ENCODE measurements at regions not wholly inside any gene's neighbourhood (a gene's known extent, or its start where the extent isn't known, plus 50 kb on each side); places are given as distances from the start of the nearest gene placed in this dataset.
A peak's percentile ranks its signal among the peaks of the same experiment; 100 is the strongest.

DNA sequence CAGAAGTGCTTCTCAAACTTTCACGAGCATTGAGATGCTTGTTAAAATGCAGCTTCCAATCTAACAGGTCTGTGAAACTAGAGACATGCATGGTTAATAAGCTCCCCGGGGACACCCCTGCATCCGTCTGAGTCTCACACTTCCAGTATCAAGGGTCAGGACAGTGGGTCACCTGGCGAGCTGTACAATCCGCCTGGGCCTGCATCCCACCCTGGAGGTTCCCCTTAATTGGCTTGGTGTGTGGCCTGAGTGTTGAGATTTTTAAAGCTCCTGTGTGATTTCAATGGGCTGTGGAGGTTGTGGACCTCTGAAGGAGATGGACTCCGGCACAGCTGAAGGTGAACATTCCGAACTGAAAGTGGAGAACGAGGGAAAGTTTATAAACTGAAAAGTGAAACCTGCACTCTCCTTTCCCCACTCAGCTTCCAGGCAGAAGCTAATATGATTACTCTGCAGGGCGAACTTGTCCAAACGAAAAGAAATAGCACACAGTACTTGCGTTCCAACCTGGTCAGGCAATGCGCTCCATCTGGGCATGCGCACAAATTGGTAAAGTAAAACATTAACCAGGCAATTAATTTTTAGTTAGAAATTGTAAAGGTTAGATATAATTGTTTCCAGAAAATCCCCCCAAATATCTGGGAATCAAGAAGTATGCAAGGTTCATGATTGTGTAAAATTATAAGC is 191.7 kb upstream of the ALKAL2 start:
- no peak for DNase-seq

DNA sequence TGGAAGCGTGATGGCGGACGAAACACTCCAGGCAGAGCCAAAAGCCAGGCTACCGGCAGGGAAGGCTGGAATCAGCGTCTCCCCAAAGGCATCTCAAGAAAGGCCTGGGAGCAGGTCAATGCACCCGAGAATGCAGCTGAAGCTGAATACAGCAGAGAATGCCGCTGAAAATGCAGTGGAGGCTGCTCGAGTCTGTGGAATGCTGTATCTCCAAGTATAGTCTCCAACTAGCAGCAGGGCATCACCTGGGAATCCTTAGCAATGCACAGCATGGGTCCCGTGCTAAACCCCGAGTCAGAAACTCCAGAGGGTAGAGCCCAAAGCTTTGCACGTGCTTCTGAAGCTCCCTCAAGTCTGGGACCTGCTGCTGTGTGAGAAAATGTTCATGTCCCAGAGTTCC is 191.1 kb upstream of the ALKAL2 start:
- DNase-seq, result no peak

DNA sequence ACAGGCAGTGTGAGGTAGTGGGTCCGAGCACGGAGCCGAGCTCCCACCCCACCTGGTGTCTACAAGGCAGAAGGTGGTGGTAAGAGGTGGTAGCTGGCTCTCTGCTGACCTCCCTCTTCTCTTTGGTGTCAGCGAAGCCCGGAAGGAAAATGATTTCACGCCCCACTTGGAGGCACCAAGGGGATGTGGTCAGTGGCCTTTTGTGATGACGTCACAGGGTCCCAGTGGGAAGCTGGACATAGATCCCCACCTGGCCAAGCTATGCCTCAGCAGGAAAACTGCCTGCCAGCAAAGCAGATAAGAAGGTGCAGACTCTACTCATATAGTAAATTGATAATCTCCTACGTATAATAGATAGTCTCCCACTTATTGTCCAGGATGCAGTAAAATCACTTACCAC is 183.7 kb upstream of the ALKAL2 start:
- DNase-seq, result no peak

DNA sequence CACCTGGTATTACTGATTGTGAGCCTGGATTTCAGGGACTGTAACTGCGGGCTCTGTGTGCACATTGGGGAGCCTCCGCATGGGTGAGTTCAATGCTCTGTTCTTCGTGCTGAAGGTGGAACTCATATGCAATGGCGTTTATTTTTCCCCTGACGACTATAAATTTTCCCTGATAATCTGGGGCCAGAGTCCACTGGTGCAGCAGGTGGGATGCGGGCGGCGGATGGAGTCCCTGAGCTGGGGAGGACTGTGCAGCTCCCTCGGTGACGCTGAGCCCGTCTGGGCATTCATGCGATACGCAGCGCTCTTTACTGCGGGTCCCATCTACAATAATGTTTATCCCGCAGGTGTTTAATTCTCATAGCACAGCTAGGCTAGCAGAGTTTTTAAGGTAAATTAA is 181.6 kb upstream of the ALKAL2 start:
- DNase-seq, result no peak

DNA sequence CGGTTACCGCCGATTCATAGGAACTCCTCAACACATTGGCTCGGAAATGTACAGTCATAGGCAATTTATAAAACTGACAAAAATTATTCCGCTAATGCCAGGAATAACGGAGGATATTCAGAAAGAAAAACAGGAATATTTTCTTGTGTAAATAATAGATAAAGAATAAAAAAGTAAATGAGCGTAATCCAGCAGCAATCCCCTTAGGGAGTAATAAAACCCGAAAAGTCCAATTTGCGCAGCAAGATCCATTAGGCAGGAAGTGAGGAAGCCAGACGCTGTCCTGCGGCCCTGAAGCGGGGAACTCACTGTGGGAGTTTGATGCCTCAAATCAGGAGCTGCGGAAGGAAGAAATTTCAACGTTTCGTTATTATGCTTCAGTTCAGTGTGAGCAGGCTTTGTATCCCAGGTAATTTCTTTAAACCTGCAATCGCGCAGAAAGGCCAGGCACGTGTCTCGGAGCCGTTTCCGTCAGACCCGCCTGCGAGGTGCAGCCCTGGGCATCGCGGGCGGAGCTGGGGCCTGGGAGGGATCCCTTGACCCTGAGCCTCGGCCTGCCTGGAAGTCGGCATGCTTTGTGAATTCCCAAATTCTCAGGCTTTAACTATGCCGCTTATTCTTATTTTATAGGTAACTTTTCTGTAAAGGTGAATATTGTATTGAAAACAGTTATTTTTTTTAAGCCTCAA is 180.9 kb upstream of the ALKAL2 start:
- no peak for DNase-seq

DNA sequence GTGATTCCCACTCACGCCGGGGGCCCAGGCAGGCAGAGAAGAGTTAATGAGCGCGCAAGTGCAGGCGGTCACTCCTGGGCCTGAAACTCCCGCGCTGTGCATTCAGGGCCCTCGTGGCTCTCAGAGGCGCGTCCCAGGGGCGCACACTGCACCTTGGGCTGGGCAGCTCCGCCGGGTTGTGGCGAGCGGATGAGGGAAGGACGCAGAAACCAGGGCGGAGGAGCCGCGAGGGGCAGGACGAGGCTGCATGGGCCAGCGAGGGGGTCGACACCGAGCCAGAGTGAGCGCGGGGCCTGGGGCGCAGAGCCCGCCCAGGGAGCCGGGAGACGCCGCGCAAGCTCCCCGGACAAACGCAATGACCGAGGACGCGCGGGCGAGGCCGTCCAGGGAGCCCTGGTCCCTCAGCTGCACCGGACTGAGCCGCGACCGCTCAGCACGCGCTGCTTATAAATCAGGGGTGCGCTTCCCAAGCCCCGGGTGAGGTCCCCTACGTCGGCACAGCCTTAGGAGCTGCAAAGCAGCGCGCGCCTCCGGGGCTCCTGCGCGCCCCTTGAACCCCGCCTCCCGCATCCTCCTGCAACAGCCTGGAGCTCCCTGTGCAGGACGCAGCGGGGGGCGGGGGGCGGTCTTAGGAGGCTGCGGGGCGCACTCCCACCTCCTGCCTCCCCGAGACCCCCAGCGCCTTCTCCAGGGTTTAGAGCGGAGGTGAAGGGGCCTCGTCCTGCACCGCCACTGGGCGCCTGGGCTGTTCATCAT is 180.2 kb upstream of the ALKAL2 start:
- no peak for DNase-seq

DNA sequence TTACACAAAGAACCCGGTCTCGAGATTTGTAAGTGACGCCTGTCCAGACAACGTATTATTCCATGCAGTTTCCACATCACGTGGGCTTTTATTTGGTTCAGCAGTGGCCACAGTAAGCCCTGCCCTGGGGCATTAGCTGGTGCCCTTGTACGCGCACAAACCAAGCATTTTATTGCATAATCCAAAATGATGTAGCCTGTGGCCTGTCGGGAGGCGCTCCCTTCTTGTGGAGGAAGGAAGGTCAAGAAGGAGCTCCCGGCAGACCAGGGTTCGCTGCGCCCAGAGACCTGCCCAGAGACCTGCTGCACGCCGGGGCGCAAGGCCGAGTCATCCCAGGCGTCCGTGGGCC is 179.6 kb upstream of the ALKAL2 start:
- no peak for DNase-seq

DNA sequence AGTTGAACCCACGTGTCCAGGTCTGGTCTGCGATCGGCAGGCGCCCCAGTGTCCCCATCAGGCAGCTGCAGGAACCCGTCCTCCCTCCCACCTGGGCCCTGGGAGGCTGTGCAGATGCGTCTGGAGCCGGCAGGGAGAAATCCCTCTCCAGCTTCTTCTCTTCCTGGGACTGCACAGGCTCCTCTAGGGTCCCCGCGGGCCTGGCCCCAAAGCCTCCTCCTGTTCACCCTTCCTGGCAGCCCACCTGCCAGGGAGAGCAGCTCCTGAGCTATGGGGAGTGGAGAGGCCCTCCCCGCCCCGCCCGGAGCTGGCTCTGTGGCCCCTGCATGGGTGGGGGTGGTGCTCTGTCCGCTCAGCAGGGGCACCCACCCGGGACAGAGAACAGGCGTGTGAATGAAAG is 179.2 kb upstream of the ALKAL2 start:
- no peak for DNase-seq

DNA sequence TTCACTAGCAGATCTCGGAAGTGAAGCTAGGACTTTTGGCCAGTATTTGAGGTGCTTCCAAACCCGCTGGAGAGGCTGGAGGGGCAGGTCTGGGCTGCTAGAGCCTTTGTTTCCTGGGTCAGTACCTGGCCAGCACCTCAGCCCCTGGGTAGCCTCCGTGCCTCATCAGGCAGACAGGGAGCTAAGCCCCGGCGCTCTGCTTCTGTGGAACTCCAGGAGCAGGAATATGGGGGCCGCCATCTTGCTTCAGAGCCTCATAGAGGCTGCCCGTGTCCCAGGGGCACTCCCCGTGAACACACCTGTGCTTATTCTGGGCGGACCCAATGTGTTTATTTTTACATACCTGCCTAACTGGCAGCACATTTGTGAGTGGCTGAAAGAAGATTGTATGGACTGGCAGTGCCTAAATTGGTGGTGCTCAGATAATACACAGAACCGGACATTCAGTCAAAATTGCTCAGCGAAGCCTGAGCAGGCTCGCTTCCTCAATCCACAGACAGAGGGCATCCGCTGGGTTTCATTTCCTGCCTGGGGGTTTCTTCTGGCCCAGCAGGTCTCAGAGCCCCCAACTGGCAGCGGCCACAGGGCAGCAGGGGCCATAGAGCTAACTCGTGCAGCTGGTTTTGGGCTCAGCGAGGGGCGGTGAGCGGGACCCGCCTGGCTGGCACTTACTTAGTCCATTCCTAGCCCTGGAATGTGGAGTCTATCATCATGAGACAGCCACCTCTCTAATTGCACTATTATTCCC is 176.8 kb upstream of the ALKAL2 start:
- DNase-seq, result no peak

DNA sequence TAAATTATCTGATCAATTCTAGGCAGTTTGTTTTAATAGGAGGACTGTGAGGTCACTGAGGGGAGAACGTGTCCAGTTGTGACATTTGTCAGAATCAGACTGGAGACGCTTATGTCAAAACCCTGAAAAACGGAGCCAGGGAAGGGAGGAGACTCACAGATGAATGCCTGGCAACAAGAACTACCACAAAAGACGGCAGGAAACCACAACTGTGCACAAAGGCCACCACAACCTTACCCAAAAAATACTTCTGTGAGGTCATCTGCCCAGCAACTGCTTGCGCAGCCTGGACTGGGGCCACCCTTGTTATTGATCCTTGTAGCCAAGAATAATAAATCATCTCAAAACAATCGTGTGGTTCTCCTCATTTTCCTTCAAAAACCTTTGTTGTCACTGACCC is 173.0 kb upstream of the ALKAL2 start:
- peak; percentile 75 for DNase-seq

DNA sequence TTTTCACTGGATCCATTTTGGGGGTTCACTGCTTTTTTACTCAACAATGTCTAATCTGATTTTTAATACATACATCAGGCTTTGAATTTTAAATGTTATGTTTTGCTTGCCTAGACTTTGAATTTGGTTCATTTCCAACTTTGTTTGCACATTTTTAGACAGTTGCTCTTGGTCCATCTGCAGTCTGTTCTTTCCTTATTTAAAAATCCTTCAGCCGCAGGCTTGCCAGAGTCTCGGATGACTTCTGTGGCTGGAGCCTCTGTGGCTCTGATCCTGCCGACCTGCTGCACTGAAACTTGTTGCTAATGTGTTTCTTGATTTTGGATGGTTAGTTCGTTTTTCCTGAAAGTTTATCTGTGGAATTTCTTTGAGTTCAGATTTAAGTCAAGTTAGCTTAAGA is 172.0 kb upstream of the ALKAL2 start:
- no peak for DNase-seq

DNA sequence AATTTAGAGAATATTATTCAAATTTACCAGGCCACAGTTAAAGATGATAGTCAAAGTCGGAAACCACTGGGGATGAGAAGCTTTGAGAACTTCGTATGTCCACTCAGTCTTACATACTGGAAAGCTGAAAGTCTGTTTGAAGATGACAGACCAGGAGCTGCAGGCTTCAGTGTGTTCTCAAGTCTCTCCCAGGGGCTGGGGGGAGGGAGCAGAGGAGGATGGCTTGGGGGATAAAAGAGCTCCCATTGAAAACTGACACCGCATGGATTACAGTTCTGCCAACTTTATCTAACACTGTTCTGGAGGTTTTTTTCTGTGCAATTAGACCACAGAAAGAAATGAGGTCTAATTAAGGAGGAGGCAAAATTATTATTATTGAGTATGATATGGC is 170.5 kb upstream of the ALKAL2 start:
- DNase-seq, result no peak

DNA sequence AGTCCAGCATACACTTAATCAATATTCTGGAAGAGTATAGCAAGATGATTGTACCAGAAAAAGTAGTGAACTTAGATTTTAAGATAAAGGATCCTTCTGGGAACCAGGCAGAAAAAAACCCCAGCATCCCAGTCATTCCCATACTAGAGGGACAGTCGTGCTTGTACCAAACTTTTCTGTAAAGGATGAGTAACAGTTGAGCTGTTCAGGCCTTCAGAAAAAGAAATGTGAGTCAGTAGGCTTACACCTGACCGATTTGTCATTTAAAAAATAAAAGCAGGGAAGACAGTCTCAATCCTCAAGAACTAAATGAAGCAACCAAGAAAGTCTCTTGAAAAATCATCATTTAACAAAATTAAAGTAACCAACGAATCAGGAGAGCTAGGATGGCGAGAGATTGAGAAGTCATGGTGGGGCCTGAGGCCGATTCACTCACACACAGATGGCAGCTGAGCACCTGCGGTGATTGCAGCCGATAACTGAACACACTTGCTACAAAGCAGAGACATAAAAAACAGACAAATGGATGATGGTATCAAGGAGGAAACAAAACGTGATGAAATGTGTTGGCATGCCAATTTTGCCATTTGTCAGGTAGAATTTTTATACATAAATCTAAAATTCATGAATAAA is 170.0 kb upstream of the ALKAL2 start:
- DNase-seq, result no peak

DNA sequence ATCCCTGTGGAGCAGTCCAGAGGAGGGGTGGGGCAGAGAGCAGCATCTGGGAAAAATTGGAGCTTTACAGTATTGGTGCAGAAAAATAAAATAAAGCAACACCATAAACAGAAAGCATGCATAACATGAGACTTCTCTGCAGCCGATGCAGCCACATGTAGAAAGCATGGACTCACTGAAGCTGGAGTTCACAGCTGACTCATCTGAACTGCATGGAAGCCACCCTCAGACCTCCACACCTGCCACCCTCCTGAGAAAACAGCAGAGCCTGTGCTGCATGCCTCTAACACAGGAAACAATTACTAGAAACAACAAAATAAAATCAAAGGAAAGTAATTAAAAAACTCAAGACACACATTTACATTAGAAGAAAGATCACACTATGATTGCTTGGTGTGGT is 169.4 kb upstream of the ALKAL2 start:
- DNase-seq, result no peak

DNA sequence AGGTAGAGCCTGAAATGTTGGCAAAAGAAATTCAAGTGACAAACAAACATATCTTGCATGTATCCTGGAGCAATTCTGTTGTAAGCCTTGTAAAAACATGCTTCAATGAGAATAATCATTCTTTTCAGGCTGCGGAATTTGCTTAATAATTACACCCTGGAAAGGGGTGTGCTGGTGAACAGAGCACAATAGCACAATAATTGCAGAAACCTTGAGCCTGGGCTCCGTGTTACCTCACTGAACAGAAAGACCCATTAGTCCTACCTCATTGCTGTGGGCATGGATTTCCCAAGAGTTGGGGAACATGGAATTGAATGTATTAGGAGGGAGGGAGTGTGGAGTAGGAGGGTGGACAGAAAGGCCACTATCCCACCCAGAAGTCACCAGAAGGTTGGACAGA is 168.0 kb upstream of the ALKAL2 start:
- no peak for DNase-seq

DNA sequence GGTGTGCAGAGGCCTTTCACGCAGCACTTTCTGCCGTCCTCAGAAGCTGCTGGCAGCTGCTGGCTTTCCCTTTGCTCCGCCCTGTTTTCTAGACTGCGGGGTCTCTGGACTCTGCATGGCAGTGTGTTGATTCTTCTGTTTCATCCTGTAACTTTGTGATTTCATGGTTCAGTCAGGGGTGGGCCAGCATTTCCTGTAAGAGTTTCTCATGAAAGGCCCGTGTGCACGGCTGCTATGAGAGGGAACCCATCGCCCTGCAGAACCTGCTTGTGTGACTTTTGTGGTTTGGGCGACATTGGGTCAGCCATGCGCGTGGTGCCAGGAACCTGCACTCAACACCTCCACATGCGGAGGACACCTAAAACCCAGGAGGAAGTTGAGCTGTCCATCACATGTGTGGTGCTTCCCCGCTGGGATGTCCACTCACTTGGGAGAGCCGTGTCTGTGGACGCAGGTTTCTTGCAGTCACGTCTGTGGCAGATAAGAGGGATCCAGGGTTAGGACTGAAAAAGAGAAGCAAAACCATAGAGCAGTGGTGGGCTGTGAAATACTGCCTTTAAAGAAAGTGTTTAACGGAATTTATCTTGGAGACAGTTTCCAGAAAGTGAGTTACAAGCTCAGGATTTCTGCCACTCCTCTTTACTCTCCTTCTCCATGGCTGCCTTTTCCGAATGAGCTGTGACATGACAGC is 167.3 kb upstream of the ALKAL2 start:
- no peak for DNase-seq

DNA sequence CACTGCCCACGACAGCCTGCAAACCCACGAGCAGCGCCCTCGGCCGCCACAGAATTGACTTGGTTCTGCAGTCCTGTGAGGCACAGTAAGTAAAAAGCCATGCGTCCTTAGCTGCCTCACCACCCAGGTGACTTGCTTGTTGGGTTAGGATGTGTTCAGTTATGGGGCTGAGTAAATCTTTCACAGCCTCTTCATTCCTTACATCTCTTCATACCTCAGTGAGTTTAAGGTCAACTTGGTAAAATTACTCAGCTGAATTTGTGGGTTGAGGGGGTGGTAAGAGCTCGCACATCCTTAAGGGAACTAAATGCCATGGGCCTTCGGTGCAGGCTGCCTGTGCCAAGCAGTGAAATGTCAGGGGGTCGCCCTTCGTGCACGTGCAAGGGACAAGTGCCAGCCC is 165.2 kb upstream of the ALKAL2 start:
- DNase-seq, result no peak

DNA sequence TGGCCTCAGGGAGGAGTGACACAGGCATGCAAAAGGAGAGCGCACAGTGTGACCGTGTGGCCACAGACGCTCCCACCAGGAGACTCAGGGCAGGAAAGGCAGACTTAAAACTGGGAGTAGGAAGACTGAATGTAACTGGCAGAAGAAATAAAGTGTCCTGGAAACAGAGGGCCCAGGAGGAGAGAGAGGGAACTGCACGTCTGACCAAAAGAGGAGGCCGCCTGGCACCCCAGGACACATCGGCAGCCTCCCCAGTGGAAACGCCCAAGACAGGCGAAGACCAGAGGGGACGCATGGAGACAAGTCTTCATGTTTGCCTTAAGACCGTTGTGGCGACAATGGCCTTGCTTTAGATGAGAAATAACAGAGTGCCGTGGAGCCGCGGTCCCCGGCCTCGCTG is 163.6 kb upstream of the ALKAL2 start:
- no peak for DNase-seq

DNA sequence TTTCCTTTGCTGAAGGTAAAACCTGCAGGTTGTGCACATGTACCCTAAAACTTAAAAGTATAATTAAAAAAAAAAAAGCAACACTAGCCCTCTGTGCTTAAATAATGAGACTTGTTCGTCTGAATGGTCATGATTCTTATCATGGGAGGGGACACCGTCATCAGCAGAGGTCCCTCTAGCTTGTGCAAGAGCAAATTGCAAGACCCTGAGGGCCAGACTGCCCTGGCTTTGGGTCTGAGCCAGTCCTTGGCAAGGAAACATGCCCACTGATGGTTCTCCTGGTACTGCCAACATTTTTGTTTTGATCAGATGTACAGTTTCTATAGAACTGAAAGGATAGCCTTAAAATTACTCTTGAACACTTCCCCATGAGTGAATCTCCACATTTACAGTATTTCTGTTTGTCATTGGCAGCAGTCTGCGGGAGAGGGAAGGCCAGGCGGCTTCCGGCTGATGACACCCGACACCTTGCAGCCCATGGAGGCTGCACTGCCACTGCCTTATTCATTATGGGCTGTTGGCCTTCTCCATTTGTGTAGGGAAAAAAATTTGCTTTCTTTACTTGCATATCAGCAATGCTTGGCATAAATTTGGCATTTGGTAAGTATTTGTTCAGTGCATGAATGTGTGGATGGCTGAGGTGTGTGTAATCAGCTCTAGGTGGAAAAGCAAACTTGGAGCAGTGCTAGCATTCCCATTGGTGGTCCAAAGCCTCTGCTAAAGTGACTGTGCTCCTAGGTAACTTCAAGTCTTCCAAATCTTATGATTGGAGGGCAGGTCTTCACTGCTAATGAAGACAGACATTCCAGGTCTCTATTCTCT is 161.6 kb upstream of the ALKAL2 start:
- DNase-seq, result no peak

DNA sequence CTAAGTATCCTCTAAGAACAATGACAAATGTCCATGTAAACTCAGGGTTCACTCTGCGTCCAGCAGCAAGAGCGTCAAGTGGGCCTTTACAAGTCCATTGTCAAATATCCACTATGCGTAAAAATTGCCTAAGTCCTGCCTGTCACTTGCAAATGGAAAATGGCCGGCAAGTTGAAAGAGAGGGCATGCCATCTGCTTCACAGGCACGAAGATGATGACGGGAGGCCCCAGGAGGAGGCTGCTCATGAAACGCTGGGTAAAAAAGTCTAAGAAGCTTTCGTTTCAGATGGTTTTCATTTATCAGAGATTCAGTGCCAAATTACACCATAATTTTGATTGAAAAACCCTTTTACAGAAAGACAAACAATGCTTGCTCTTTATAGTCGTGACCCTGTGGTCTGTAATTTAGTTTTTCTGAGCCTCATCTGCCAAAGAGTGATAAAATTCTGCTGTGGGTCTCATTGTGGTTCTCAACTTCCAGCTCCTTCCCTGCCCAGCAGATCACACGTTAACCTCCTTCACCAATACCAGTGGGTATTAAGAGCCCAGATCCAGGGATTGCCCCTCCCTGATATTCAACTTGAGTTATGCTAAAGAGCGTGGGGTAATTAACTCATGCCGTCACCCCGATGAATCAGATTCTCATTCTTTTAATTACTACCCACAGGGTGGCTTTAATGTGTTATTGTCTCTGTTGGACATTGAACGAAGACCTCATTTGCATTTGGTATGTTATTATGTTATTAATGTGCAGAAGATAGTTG is 160.2 kb upstream of the ALKAL2 start:
- no peak for DNase-seq

Data from CD4-positive, alpha-beta T cell treated with Interleukin-21 for 1 hour (primary cell).